ENCODE measurements at regions not wholly inside any gene's neighbourhood (a gene's known extent, or its start where the extent isn't known, plus 50 kb on each side); places are given as distances from the start of the nearest gene placed in this dataset.

- H3K9me3 Mint-ChIP-seq: peaks cover 0 to 29% (median 12%) of the 10 kb centered on the region in 8 donors
- intact Hi-C loops (cut with micrococcal nuclease): no loop called here
- Histone ChIP-seq H3K4me3 (ENCODE audit: low read length in 2 of 2) (no peak overlapping the region), H3K9me3 (ENCODE audit: control insufficient read depth in 1 of 2, low read length in 2 of 2) (no peaks in the 10 kb centered on the region), H3K36me3 (ENCODE audit: insufficient read depth, low read length) (no peaks in the 10 kb centered on the region), H3K27ac (ENCODE audit: low read depth, low read length) (no peak overlapping the region), H3K27me3 (ENCODE audit: insufficient read depth, low read length) (no peaks in the 10 kb centered on the region), H3K4me1 (ENCODE audit: insufficient read depth, low read length) (no peaks in the 10 kb centered on the region)
- CTCF ChIA-PET (ENCODE audit: partially characterized antibody): no interaction called here
- peaks cover 3 to 5% of the 10 kb centered on the region in 2 donors for H3K27me3 Mint-ChIP-seq
- H3K4me3 Mint-ChIP-seq: no peak overlapping the region
- DNase-seq: no peak
- H3K36me3 Mint-ChIP-seq: no peaks in the 10 kb centered on the region
- H3K27ac Mint-ChIP-seq: no peak overlapping the region
- no peaks in the 10 kb centered on the region for H3K4me1 Mint-ChIP-seq
- POLR2A ChIA-PET (ENCODE audit: partially characterized antibody): no interaction called here
Measured at GRCh38 chr16:9384141-9384540, 292.7 kb downstream of the HAPSTR1 start.

- no peak overlapping the region for H3K4me3 ChIP-seq (ENCODE audit: low read length in 2 of 2)
- H3K36me3 ChIP-seq (ENCODE audit: insufficient read depth, low read length): no peaks in the 10 kb centered on the region
- H3K9me3 ChIP-seq (ENCODE audit: control insufficient read depth in 1 of 2, low read length in 2 of 2): no peaks in the 10 kb centered on the region
- H3K4me3 Mint-ChIP-seq: no peak overlapping the region
- H3K36me3 Mint-ChIP-seq: no peaks in the 10 kb centered on the region
- intact Hi-C loops (cut with micrococcal nuclease): no loop called here
- DNase-seq: no peak
- H3K27ac ChIP-seq (ENCODE audit: low read depth, low read length): no peak overlapping the region
- H3K4me1 Mint-ChIP-seq: no peaks in the 10 kb centered on the region
- H3K27me3 ChIP-seq (ENCODE audit: insufficient read depth, low read length): no peaks in the 10 kb centered on the region
- peaks cover 0 to 1% of the 10 kb centered on the region in 2 donors for H3K27me3 Mint-ChIP-seq
- no peaks in the 10 kb centered on the region for H3K4me1 ChIP-seq (ENCODE audit: insufficient read depth, low read length)
- ChIA-PET CTCF (ENCODE audit: partially characterized antibody) (no interaction called here), POLR2A (ENCODE audit: partially characterized antibody) (no interaction called here)
- peaks cover 0 to 24% (median 9%) of the 10 kb centered on the region in 8 donors for H3K9me3 Mint-ChIP-seq
- H3K27ac Mint-ChIP-seq: no peak overlapping the region
Measured at GRCh38 chr16:9389543-9390207, 298.2 kb downstream of the HAPSTR1 start.

- Mint-ChIP-seq H3K9me3 (peaks cover 4 to 29% (median 13%) of the 10 kb centered on the region in 8 donors), H3K36me3 (no peaks in the 10 kb centered on the region), H3K4me3 (no peak overlapping the region), H3K27me3 (peaks cover 0 to 1% of the 10 kb centered on the region in 2 donors), H3K4me1 (no peaks in the 10 kb centered on the region), H3K27ac (no peak overlapping the region)
- POLR2A ChIA-PET (ENCODE audit: partially characterized antibody): no interaction called here
- DNase-seq: no peak
- Histone ChIP-seq H3K4me1 (ENCODE audit: insufficient read depth, low read length) (no peaks in the 10 kb centered on the region), H3K27ac (ENCODE audit: low read depth, low read length) (no peak overlapping the region), H3K36me3 (ENCODE audit: insufficient read depth, low read length) (no peaks in the 10 kb centered on the region), H3K4me3 (ENCODE audit: low read length in 2 of 2) (no peak overlapping the region), H3K27me3 (ENCODE audit: insufficient read depth, low read length) (no peaks in the 10 kb centered on the region), H3K9me3 (ENCODE audit: control insufficient read depth in 1 of 2, low read length in 2 of 2) (no peaks in the 10 kb centered on the region)
- intact Hi-C loops (cut with micrococcal nuclease): no loop called here
- CTCF ChIA-PET (ENCODE audit: partially characterized antibody): no interaction called here
Measured at GRCh38 chr16:9392956-9393355, 301.5 kb downstream of the HAPSTR1 start.

GRCh38 chr16:9393591-9393990 is 302.1 kb downstream of the HAPSTR1 start:
- Mint-ChIP-seq H3K36me3 (no peaks in the 10 kb centered on the region), H3K27ac (no peak overlapping the region), H3K27me3 (no peaks in the 10 kb centered on the region), H3K4me3 (no peak overlapping the region), H3K4me1 (no peaks in the 10 kb centered on the region), H3K9me3 (peaks cover 4 to 26% (median 12%) of the 10 kb centered on the region in 8 donors)
- ChIA-PET POLR2A (ENCODE audit: partially characterized antibody) (no interaction called here), CTCF (ENCODE audit: partially characterized antibody) (no interaction called here)
- intact Hi-C loops (cut with micrococcal nuclease): no loop called here
- Histone ChIP-seq H3K4me3 (ENCODE audit: low read length in 2 of 2) (no peak overlapping the region), H3K9me3 (ENCODE audit: control insufficient read depth in 1 of 2, low read length in 2 of 2) (no peaks in the 10 kb centered on the region), H3K36me3 (ENCODE audit: insufficient read depth, low read length) (no peaks in the 10 kb centered on the region), H3K4me1 (ENCODE audit: insufficient read depth, low read length) (no peaks in the 10 kb centered on the region), H3K27me3 (ENCODE audit: insufficient read depth, low read length) (no peaks in the 10 kb centered on the region), H3K27ac (ENCODE audit: low read depth, low read length) (no peak overlapping the region)
- no peak for DNase-seq

DNA sequence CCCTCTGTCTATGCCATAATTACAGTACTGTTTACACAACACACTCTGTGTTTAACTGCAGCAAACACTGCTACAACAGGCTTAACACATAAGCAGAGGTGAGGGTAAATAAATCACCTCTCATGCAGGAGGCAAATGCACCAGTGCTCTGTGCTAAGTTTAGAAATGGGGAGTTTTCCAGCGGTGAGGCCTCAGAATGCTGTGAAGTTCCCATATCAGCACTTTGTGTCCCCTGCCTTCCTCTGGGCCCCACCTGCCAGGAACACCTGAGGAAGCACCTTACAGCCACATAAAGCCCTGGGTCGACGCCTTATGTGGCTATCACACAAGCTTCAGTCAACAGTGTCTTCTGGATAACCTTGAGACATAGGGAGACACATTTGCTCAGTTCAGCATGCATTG is 304.5 kb downstream of the HAPSTR1 start:
- Mint-ChIP-seq H3K9me3 (peaks cover 4 to 18% (median 12%) of the 10 kb centered on the region in 8 donors), H3K4me3 (no peak overlapping the region), H3K27me3 (no peaks in the 10 kb centered on the region), H3K27ac (no peak overlapping the region), H3K4me1 (no peaks in the 10 kb centered on the region), H3K36me3 (no peaks in the 10 kb centered on the region)
- Histone ChIP-seq H3K27me3 (ENCODE audit: insufficient read depth, low read length) (no peaks in the 10 kb centered on the region), H3K4me1 (ENCODE audit: insufficient read depth, low read length) (no peaks in the 10 kb centered on the region), H3K36me3 (ENCODE audit: insufficient read depth, low read length) (no peaks in the 10 kb centered on the region), H3K27ac (ENCODE audit: low read depth, low read length) (no peak overlapping the region), H3K9me3 (ENCODE audit: control insufficient read depth in 1 of 2, low read length in 2 of 2) (no peaks in the 10 kb centered on the region), H3K4me3 (ENCODE audit: low read length in 2 of 2) (no peak overlapping the region)
- CTCF ChIA-PET (ENCODE audit: partially characterized antibody): no interaction called here
- intact Hi-C loops (cut with micrococcal nuclease): no loop called here
- POLR2A ChIA-PET (ENCODE audit: partially characterized antibody): no interaction called here
- no peak for DNase-seq

DNA sequence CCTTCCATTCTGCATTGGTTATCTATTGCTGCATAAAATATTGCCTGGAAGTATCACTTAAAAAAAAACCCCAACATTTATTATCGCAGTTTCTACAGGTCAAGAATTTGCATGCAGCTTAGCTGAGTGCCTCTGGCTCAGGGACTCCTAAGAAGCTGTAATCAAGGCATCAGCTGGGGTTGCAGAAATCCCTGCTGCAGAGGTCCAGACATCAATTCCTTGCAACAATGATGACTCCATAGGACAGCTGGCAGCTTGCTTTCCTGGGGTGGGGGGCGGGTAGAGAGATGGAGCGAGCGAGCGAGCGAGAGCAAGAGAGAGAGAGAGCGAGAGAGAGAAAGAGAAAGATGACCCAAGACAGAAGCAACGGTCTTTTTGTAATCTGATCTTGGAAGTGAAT is 308.1 kb downstream of the HAPSTR1 start:
- H3K9me3 ChIP-seq (ENCODE audit: control insufficient read depth in 1 of 2, low read length in 2 of 2): no peaks in the 10 kb centered on the region
- no peak overlapping the region for H3K4me3 Mint-ChIP-seq
- POLR2A ChIA-PET (ENCODE audit: partially characterized antibody): no interaction called here
- CTCF ChIA-PET (ENCODE audit: partially characterized antibody): no interaction called here
- no peaks in the 10 kb centered on the region for H3K4me1 ChIP-seq (ENCODE audit: insufficient read depth, low read length)
- no peak for DNase-seq
- H3K4me3 ChIP-seq (ENCODE audit: low read length in 2 of 2): no peak overlapping the region
- H3K9me3 Mint-ChIP-seq: peaks cover 4 to 20% (median 11%) of the 10 kb centered on the region in 8 donors
- no peaks in the 10 kb centered on the region for H3K36me3 Mint-ChIP-seq
- H3K27me3 ChIP-seq (ENCODE audit: insufficient read depth, low read length): no peaks in the 10 kb centered on the region
- intact Hi-C loops (cut with micrococcal nuclease): no loop called here
- H3K36me3 ChIP-seq (ENCODE audit: insufficient read depth, low read length): no peaks in the 10 kb centered on the region
- H3K4me1 Mint-ChIP-seq: no peaks in the 10 kb centered on the region
- H3K27ac Mint-ChIP-seq: no peak overlapping the region
- no peaks in the 10 kb centered on the region for H3K27me3 Mint-ChIP-seq
- H3K27ac ChIP-seq (ENCODE audit: low read depth, low read length): no peak overlapping the region

GRCh38 chr16:9401173-9401572 is 309.7 kb downstream of the HAPSTR1 start:
- no peaks in the 10 kb centered on the region for H3K4me1 ChIP-seq (ENCODE audit: insufficient read depth, low read length)
- H3K27ac Mint-ChIP-seq: no peak overlapping the region
- no peaks in the 10 kb centered on the region for H3K36me3 Mint-ChIP-seq
- H3K27ac ChIP-seq (ENCODE audit: low read depth, low read length): no peak overlapping the region
- intact Hi-C loops (cut with micrococcal nuclease): no loop called here
- no peaks in the 10 kb centered on the region for H3K27me3 Mint-ChIP-seq
- H3K4me3 Mint-ChIP-seq: no peak overlapping the region
- POLR2A ChIA-PET (ENCODE audit: partially characterized antibody): no interaction called here
- CTCF ChIA-PET (ENCODE audit: partially characterized antibody): no interaction called here
- H3K4me3 ChIP-seq (ENCODE audit: low read length in 2 of 2): no peak overlapping the region
- no peaks in the 10 kb centered on the region for H3K36me3 ChIP-seq (ENCODE audit: insufficient read depth, low read length)
- no peaks in the 10 kb centered on the region for H3K4me1 Mint-ChIP-seq
- H3K9me3 ChIP-seq (ENCODE audit: control insufficient read depth in 1 of 2, low read length in 2 of 2): no peaks in the 10 kb centered on the region
- no peak for DNase-seq
- H3K9me3 Mint-ChIP-seq: peaks cover 4 to 20% (median 9%) of the 10 kb centered on the region in 8 donors
- no peaks in the 10 kb centered on the region for H3K27me3 ChIP-seq (ENCODE audit: insufficient read depth, low read length)
